Kidney epithelial cell (primary cell): ENCODE measurements at regions not wholly inside any gene's neighbourhood (a gene's known extent, or its start where the extent isn't known, plus 50 kb on each side); places are given as distances from the start of the nearest gene placed in this dataset.
A peak's percentile ranks its signal among the peaks of the same experiment; 100 is the strongest.
"Not testable (repeated sequence)": the region's sequence is repeated elsewhere in the genome, so short reads cannot be mapped to it uniquely, and the experiment has no call there.

Source experiments
- DNase-seq: peaks from one replicate; pipeline ENCODE4 v3.0.0-alpha.2; 2010; ENCODE audit warnings: low read depth
- H3K27me3 ChIP-seq: 2 replicates; pipeline ENCODE4 v1.6.0; 2011; ENCODE audit warnings: low read length; ENCODE audit not compliant: control insufficient read depth, insufficient read depth
- H3K36me3 ChIP-seq: 2 replicates; pipeline ENCODE4 v1.5.1; 2011; ENCODE audit warnings: low read length; ENCODE audit not compliant: control insufficient read depth, insufficient read depth
- H3K4me3 ChIP-seq: 2 replicates; pipeline ENCODE4 v1.5.1; 2011; ENCODE audit warnings: low read depth, mild to moderate bottlenecking, control low read depth, low read length
- CTCF ChIP-seq: IDR thresholded peaks from 2 replicates; pipeline ENCODE4 v1.5.1; 2011; ENCODE audit warnings: mild to moderate bottlenecking, moderate library complexity, low read length, control low read depth, inconsistent platforms; ENCODE audit not compliant: insufficient read depth, poor library complexity, severe bottlenecking

- Histone ChIP-seq H3K36me3 (no peaks in the 10 kb centered on the region), H3K27me3 (peaks cover 14% of the 10 kb centered on the region), H3K4me3 (no peak overlapping the region)
- TF ChIP-seq CTCF, result peak; percentile 7
- no peak for DNase-seq
Observed at GRCh38 chr22:49701380-49702067, 126.1 kb downstream of the BRD1 start.

GRCh38 chr22:49699928-49700498, 127.7 kb downstream of the BRD1 start:
- peaks cover 13% of the 10 kb centered on the region for H3K27me3 ChIP-seq
- no peak overlapping the region for H3K4me3 ChIP-seq
- TF ChIP-seq CTCF, result no peak
- no peak for DNase-seq
- H3K36me3 ChIP-seq, result no peaks in the 10 kb centered on the region

- Histone ChIP-seq H3K27me3 (peaks cover 9% of the 10 kb centered on the region), H3K36me3 (no peaks in the 10 kb centered on the region), H3K4me3 (no peak overlapping the region)
- TF ChIP-seq CTCF, result no peak
- DNase-seq, result no peak
Observed at GRCh38 chr22:49699476-49699875, 128.2 kb downstream of the BRD1 start.

- H3K4me3 ChIP-seq, H3K36me3 ChIP-seq, DNase-seq, H3K27me3 ChIP-seq: not testable (repeated sequence)
Observed at GRCh38 chr22:49698616-49699015, 129.1 kb downstream of the BRD1 start.

- no peak for DNase-seq
- TF ChIP-seq CTCF, result no peak
- no peak overlapping the region for H3K4me3 ChIP-seq
- H3K27me3 ChIP-seq, result no peaks in the 10 kb centered on the region
- H3K36me3 ChIP-seq, result no peaks in the 10 kb centered on the region
Observed at GRCh38 chr22:49697047-49697446, 130.6 kb downstream of the BRD1 start.

- Histone ChIP-seq H3K4me3 (no peak overlapping the region), H3K27me3 (no peaks in the 10 kb centered on the region), H3K36me3 (no peaks in the 10 kb centered on the region)
- no peak for TF ChIP-seq CTCF
- DNase-seq, result no peak
Observed at GRCh38 chr22:49694462-49695260, 133.0 kb downstream of the BRD1 start.
